ENCODE measurements at regions not wholly inside any gene's neighbourhood (a gene's known extent, or its start where the extent isn't known, plus 50 kb on each side); places are given as distances from the start of the nearest gene placed in this dataset.

DNA sequence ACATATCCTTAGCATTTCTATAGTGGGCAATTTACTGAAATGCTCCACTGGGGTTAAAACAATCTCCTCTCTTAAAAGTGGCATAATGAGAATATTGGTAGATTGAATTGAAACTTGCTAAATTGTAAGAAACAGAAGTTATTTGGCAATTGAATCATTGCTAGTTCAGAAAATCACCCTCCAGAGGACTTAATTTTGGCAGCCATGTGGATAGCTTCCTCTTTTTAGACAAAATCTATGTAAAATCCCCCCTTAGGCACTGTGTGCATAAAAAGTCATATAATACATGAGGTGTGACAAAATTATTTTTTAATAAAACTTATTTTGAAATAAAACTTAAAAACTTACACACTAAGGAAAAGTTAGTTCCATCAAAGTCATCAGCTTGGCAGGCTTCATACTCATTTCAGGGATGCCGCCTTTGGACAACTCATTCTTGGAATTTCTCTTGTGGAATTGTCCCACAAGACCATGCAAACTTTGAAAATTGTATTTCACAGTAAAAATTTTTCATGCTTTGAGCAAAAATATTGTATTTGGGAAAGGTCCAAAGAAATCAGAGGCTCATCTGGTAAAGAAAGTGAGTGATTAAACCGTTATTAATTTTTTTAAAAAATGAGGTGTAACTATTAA, 473.0 kb downstream of the BCKDHB start:
- TF ChIP-seq EZH2 (IDR thresholded peaks at IDR 0.05; ENCODE audit: borderline replicate concordance) (no peak), EZH2phosphoT487 (IDR thresholded peaks at IDR 0.05; ENCODE audit: low read depth, severe bottlenecking, unreplicated experiment) (no peak)

Measured in hepatocyte (in vitro differentiated cells).